ENCODE measurements at regions not wholly inside any gene's neighbourhood (a gene's known extent, or its start where the extent isn't known, plus 50 kb on each side); places are given as distances from the start of the nearest gene placed in this dataset.
A peak's percentile ranks its signal among the peaks of the same experiment; 100 is the strongest.

GRCh38 chr9:91025856-91026255 is 224.2 kb downstream of the SYK start:
- DNase-seq, result no peak

- DNase-seq, result no peak
Measured at GRCh38 chr9:91026266-91026665, 224.6 kb downstream of the SYK start.

- no peak for DNase-seq
Measured at GRCh38 chr9:91027005-91027404, 225.4 kb downstream of the SYK start.

- no peak for DNase-seq
Measured at GRCh38 chr9:91028166-91028827, 226.7 kb downstream of the SYK start.

- DNase-seq, result no peak
Measured at GRCh38 chr9:91029650-91030361, 228.2 kb downstream of the SYK start.

GRCh38 chr9:91032121-91032531 is 230.5 kb downstream of the SYK start:
- no peak for DNase-seq

- no peak for DNase-seq
Measured at GRCh38 chr9:91033270-91033669, 231.7 kb downstream of the SYK start.

- peak; percentile 75 for DNase-seq
Measured at GRCh38 chr9:91033797-91034196, 232.2 kb downstream of the SYK start.

GRCh38 chr9:91034521-91034920 is 232.9 kb downstream of the SYK start:
- no peak for DNase-seq

- no peak for DNase-seq
Measured at GRCh38 chr9:91034976-91035824, 233.6 kb downstream of the SYK start.

GRCh38 chr9:91035825-91036208 is 234.2 kb downstream of the SYK start:
- no peak for DNase-seq

- DNase-seq, result no peak
Measured at GRCh38 chr9:91036356-91036755, 234.7 kb downstream of the SYK start.

- peak; percentile 48 for DNase-seq
Measured at GRCh38 chr9:91036826-91037510, 235.3 kb downstream of the SYK start.

GRCh38 chr9:91037511-91038482 is 236.2 kb downstream of the SYK start:
- DNase-seq, result no peak

GRCh38 chr9:91038483-91039124 is 237.0 kb downstream of the SYK start:
- DNase-seq, result no peak

GRCh38 chr9:91039125-91039834 is 237.7 kb downstream of the SYK start:
- no peak for DNase-seq

- no peak for DNase-seq
Measured at GRCh38 chr9:91039835-91040140, 238.2 kb downstream of the SYK start.

GRCh38 chr9:91040371-91041215 is 239.0 kb downstream of the SYK start:
- no peak for DNase-seq

- DNase-seq, result no peak
Measured at GRCh38 chr9:91042024-91042423, 240.4 kb downstream of the SYK start.

GRCh38 chr9:91042541-91042940 is 240.9 kb downstream of the SYK start:
- no peak for DNase-seq

Measured in stimulated activated CD4-positive, alpha-beta T cell treated with anti-CD3 and anti-CD28 coated beads, Interleukin-12 subunit alpha, Interleukin-12 subunit beta, amount 100 ng/mL, for 4 hours (primary cell).